ENCODE measurements at regions not wholly inside any gene's neighbourhood (a gene's known extent, or its start where the extent isn't known, plus 50 kb on each side); places are given as distances from the start of the nearest gene placed in this dataset.

GRCh38 chr3:38985581-38985980 lies 66.2 kb downstream of the SCN11A start (continued):
- no peak for TF ChIP-seq HMGXB3 (CRISPR knock-in tag; IDR thresholded peaks at IDR 0.05; ENCODE audit: borderline replicate concordance)
- no peak for TF ChIP-seq MED13 (CRISPR knock-in tag; IDR thresholded peaks at IDR 0.05)

GRCh38 chr3:38984731-38985130 lies 67.0 kb downstream of the SCN11A start:
- H3K4me1 ChIP-seq (ENCODE audit: insufficient read depth, low read length): no peaks in the 10 kb centered on the region
- no peak for ATAC-seq
- 10% methylated on average over 7 of the region's 7 CpGs for WGBS (ENCODE audit: low lambda C conversion rate)
- CTCF ChIA-PET (ENCODE audit: low intra/inter-chr PET ratio, low total read pairs): no interaction called here
- H3K4me3 ChIP-seq (replicated peaks in 1 of 3; ENCODE audit: insufficient read depth in 1 of 3, low read depth in 2 of 3, low read length in 3 of 3): no peak overlapping the region
- BruUV-seq (replicated peaks): no TSS peak
- H3K36me3 ChIP-seq (replicated peaks in 1 of 2; ENCODE audit: control insufficient read depth in 1 of 2, insufficient read depth in 2 of 2, low read length in 2 of 2): no peaks in the 10 kb centered on the region
- intact Hi-C loops (cut with micrococcal nuclease; ENCODE audit: unreplicated experiment) (no loop called here), in situ Hi-C loops (cut with HindIII; ENCODE audit: extremely low pct_ligation_motif_present, low pct_unique_long_range_greater_than_20kb) (no loop called here)
- no peak overlapping the region for H2AFZ ChIP-seq (ENCODE audit: low read length)
- H3K9me3 ChIP-seq (ENCODE audit: low read length): no peaks in the 10 kb centered on the region
- no peak overlapping the region for H3K9ac ChIP-seq (ENCODE audit: insufficient read depth, low read depth, low read length)
- no peak overlapping the region for H3K4me2 ChIP-seq (ENCODE audit: low read depth, low read length)
- H3K27me3 ChIP-seq (ENCODE audit: control insufficient read depth in 1 of 2, insufficient read depth in 2 of 2, low read length in 2 of 2): peaks cover 0 to 26% of the 10 kb centered on the region in 2 experiments; a peak in 3 of 5 replicates
- TF ChIP-seq SOX5 (CRISPR knock-in tag; IDR thresholded peaks at IDR 0.05; ENCODE audit: borderline replicate concordance): no peak
- TF ChIP-seq SMAD9 (CRISPR knock-in tag; IDR thresholded peaks at IDR 0.05): no peak
- no peak for TF ChIP-seq HNRNPK (IDR thresholded peaks at IDR 0.05; ENCODE audit: low read depth, low read length, poor library complexity, severe bottlenecking)
- TF ChIP-seq ARID4A (CRISPR knock-in tag; IDR thresholded peaks at IDR 0.05; ENCODE audit: borderline replicate concordance): no peak
- TF ChIP-seq BCL6 (CRISPR knock-in tag; IDR thresholded peaks at IDR 0.05): no peak
- TF ChIP-seq ZNF576 (CRISPR knock-in tag; IDR thresholded peaks at IDR 0.05): no peak
- no peak for TF ChIP-seq ZNF230 (CRISPR knock-in tag; IDR thresholded peaks at IDR 0.05)
- no peak for TF ChIP-seq HOXA9 (CRISPR knock-in tag; IDR thresholded peaks at IDR 0.05; ENCODE audit: borderline replicate concordance)
- TF ChIP-seq ZNF678 (CRISPR knock-in tag; IDR thresholded peaks at IDR 0.05): no peak
- no peak for TF ChIP-seq SUZ12 (IDR thresholded peaks at IDR 0.05; ENCODE audit: low read depth, low read length)
- H4K20me1 ChIP-seq (ENCODE audit: insufficient read depth, low read length): no peaks in the 10 kb centered on the region
- POLR2A ChIA-PET: no interaction called here
- FAIRE-seq: no peak
- DNase-seq (ENCODE audit: low spot score): no peak
- no peaks in the 10 kb centered on the region for H3K79me2 ChIP-seq (ENCODE audit: insufficient read depth, low read length)
- no peak overlapping the region for H3K27ac ChIP-seq (ENCODE audit: extremely low read length, insufficient read depth, low read length)
